Prostate gland (tissue), 2 donors: ENCODE measurements at regions not wholly inside any gene's neighbourhood (a gene's known extent, or its start where the extent isn't known, plus 50 kb on each side); places are given as distances from the start of the nearest gene placed in this dataset.
"Not testable (repeated sequence)": the region's sequence is repeated elsewhere in the genome, so short reads cannot be mapped to it uniquely, and the experiment has no call there.

Experiments used
- POLR2AphosphoS5 ChIP-seq: sonication (generic); formaldehyde crosslinking; IDR thresholded peaks from one replicate; pipeline ENCODE4 v1.6.1; 2017; ENCODE audit warnings: antibody characterized with exemption
- TF ChIP-seq, protein P1 (sequence below), 4 experiments: fragments of 200-600 bp in 2 of 4; fragments of 450-650 bp in 2 of 4; sonication (generic) in 2 of 4; IDR thresholded peaks; 1 replicate in 3 of 4; 2 replicates in 1 of 4; pipeline ENCODE4 v1.5.1; 2016 to 2019; ENCODE audit warnings: antibody characterized with exemption in 4 of 4, mild to moderate bottlenecking in 2 of 4, moderate library complexity in 2 of 4

- not testable (repeated sequence) for TF ChIP-seq POLR2AphosphoS5
- TF ChIP-seq, protein P1, sequence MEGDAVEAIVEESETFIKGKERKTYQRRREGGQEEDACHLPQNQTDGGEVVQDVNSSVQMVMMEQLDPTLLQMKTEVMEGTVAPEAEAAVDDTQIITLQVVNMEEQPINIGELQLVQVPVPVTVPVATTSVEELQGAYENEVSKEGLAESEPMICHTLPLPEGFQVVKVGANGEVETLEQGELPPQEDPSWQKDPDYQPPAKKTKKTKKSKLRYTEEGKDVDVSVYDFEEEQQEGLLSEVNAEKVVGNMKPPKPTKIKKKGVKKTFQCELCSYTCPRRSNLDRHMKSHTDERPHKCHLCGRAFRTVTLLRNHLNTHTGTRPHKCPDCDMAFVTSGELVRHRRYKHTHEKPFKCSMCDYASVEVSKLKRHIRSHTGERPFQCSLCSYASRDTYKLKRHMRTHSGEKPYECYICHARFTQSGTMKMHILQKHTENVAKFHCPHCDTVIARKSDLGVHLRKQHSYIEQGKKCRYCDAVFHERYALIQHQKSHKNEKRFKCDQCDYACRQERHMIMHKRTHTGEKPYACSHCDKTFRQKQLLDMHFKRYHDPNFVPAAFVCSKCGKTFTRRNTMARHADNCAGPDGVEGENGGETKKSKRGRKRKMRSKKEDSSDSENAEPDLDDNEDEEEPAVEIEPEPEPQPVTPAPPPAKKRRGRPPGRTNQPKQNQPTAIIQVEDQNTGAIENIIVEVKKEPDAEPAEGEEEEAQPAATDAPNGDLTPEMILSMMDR (IDR thresholded peaks at IDR 0.05), result not testable (repeated sequence)
Observed at GRCh38 chr5:50537534-50537933, 96.4 kb upstream of the EMB start.
